GM18951 (cell line): ENCODE measurements at regions not wholly inside any gene's neighbourhood (a gene's known extent, or its start where the extent isn't known, plus 50 kb on each side); places are given as distances from the start of the nearest gene placed in this dataset.

Experiments used
- POLR2A ChIP-seq: IDR thresholded peaks from 4 replicates; pipeline ENCODE4 v1.6.1; 2011; ENCODE audit warnings: mild to moderate bottlenecking; ENCODE audit not compliant: insufficient read length, insufficient read depth; ENCODE audit errors: extremely low read depth
- in situ Hi-C: fragments of 300-500 bp; cut with MboI; formaldehyde crosslinking; loops from one replicate; pipeline ENCODE4 v1.12.0; 2022; ENCODE audit warnings: low sequenced_read_pairs, mixed read lengths, inconsistent platforms; ENCODE audit not compliant: unreplicated experiment

GRCh38 chr6:11442495-11442894 is 95.1 kb upstream of the TMEM170B start:
- TF ChIP-seq POLR2A, result no peak
- in situ Hi-C loops, result no loop called here

- in situ Hi-C loops, result no loop called here
These were observed 97.7 kb upstream of the TMEM170B start for GRCh38 chr6:11439876-11440275.

GRCh38 chr6:11439017-11439420 is 98.5 kb upstream of the TMEM170B start:
- TF ChIP-seq POLR2A, result no peak
- in situ Hi-C loops, result no loop called here

More at GRCh38 chr6:11439876-11440275, 97.7 kb upstream of the TMEM170B start:
- TF ChIP-seq POLR2A, result no peak

- in situ Hi-C loops, result no loop called here
- no peak for TF ChIP-seq POLR2A
These were observed 99.6 kb upstream of the TMEM170B start for GRCh38 chr6:11437824-11438459.

- TF ChIP-seq POLR2A, result no peak
- in situ Hi-C loops, result no loop called here
These were observed 100.9 kb upstream of the TMEM170B start for GRCh38 chr6:11436508-11437096.

GRCh38 chr6:11434565-11435326 is 102.8 kb upstream of the TMEM170B start:
- in situ Hi-C loops, result no loop called here
- no peak for TF ChIP-seq POLR2A

GRCh38 chr6:11433860-11434259 is 103.7 kb upstream of the TMEM170B start:
- TF ChIP-seq POLR2A, result no peak
- in situ Hi-C loops, result no loop called here

GRCh38 chr6:11432713-11433450 is 104.7 kb upstream of the TMEM170B start:
- in situ Hi-C loops, result no loop called here
- TF ChIP-seq POLR2A, result no peak

GRCh38 chr6:11432091-11432490 is 105.5 kb upstream of the TMEM170B start:
- TF ChIP-seq POLR2A, result no peak
- in situ Hi-C loops, result no loop called here

- in situ Hi-C loops, result no loop called here
- no peak for TF ChIP-seq POLR2A
These were observed 106.1 kb upstream of the TMEM170B start for GRCh38 chr6:11431455-11431937.

GRCh38 chr6:11430036-11430435 is 107.5 kb upstream of the TMEM170B start:
- in situ Hi-C loops, result no loop called here
- TF ChIP-seq POLR2A, result no peak

- in situ Hi-C loops, result no loop called here
- TF ChIP-seq POLR2A, result no peak
These were observed 108.0 kb upstream of the TMEM170B start for GRCh38 chr6:11429577-11429976.

- in situ Hi-C loops, result no loop called here
- TF ChIP-seq POLR2A, result no peak
These were observed 108.7 kb upstream of the TMEM170B start for GRCh38 chr6:11428895-11429294.
